C4-2B (cell line): ENCODE measurements at regions not wholly inside any gene's neighbourhood (a gene's known extent, or its start where the extent isn't known, plus 50 kb on each side); places are given as distances from the start of the nearest gene placed in this dataset.

ENCODE experiments used
- H3K27ac ChIP-seq: fragments of 450-650 bp; 2 replicates; pipeline ENCODE4 v1.5.1; 2017
- ZFX ChIP-seq: fragments of 450-650 bp; IDR thresholded peaks from 2 replicates; pipeline ENCODE4 v1.6.1; 2017
- TF ChIP-seq, protein P1 (sequence below): fragments of 450-650 bp; conservative IDR thresholded peaks from 2 replicates; pipeline ENCODE4 v1.5.1; 2017; ENCODE audit warnings: mild to moderate bottlenecking

DNA sequence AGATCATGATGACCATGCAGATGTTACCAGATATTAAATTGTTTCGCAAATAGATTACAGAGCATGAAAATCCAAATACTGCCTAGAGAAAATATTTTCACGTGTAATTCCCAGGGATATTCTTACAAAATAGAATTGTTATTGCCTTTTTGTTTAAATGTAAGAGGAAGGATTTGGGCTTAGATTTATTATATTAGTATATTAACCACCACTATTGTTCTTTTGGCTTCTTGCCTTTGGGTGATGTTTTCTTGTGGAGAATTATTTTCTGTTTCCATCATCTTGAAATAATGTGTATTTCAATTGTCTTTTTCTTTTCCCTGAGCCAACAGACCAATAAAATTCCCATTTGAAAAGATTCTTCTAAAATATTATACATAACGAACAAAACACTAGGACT lies 109.7 kb upstream of the NUDT7 start:
- TF ChIP-seq ZFX: no peak
- TF ChIP-seq, protein P1, sequence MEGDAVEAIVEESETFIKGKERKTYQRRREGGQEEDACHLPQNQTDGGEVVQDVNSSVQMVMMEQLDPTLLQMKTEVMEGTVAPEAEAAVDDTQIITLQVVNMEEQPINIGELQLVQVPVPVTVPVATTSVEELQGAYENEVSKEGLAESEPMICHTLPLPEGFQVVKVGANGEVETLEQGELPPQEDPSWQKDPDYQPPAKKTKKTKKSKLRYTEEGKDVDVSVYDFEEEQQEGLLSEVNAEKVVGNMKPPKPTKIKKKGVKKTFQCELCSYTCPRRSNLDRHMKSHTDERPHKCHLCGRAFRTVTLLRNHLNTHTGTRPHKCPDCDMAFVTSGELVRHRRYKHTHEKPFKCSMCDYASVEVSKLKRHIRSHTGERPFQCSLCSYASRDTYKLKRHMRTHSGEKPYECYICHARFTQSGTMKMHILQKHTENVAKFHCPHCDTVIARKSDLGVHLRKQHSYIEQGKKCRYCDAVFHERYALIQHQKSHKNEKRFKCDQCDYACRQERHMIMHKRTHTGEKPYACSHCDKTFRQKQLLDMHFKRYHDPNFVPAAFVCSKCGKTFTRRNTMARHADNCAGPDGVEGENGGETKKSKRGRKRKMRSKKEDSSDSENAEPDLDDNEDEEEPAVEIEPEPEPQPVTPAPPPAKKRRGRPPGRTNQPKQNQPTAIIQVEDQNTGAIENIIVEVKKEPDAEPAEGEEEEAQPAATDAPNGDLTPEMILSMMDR: no peak
- no peak overlapping the region for H3K27ac ChIP-seq

DNA sequence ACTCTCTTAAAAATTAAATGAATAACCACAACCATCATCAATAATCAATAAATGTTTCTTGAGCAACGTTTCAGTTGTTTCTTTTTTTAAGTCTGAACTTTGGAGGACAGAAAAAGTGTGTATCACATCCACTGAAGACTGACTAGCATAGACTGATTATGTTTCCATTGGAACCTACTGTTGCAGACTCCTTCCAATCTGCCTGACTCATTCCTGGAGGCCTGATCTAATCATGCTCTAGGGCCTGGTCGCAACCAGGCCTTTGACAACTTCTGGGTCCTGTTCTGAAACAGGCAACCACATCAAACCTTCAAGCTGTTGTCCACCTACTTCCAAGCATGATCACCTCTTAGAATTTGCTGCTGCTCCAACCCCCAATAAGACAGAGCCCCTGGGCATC lies 109.2 kb upstream of the NUDT7 start:
- H3K27ac ChIP-seq: no peak overlapping the region
- TF ChIP-seq, protein P1: no peak
- no peak for TF ChIP-seq ZFX

DNA sequence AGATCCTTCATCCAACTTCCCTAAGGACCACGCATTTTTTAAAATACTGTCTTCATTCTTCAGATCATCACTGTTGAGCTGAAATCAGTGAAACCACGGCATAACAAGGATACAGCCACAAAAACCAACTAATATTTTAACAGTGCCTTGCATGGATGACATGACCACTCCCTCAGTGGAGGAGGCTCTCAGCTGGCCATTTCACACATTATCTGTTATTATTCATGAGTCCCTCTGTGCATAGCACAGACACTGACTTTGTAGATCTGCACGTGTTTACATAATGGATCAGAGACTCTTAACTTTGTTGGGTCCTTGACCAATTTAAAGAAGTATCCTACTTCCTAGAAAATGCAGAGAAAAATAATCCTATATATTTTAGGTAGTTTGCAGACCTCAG lies 104.8 kb upstream of the NUDT7 start:
- H3K27ac ChIP-seq: no peak overlapping the region
- TF ChIP-seq ZFX: no peak
- TF ChIP-seq, protein P1: no peak

DNA sequence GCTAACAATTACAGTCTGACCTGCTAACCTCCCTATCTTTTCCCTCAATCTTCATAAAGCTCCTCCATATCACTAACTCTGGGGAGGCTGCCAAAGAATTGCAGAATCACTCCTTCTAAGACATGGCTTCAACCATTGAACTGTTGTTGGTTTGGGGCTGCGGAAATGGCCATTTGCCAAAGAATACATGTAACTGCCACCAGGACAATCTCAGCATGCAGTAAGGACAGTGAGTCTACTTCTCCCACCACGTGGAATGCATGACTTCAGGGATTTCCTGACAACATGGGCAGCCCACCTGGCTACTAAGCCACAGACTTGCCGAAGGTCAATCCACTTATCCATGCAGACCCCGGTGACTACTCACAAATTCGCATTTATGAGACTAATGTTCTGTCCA lies 104.3 kb upstream of the NUDT7 start:
- H3K27ac ChIP-seq: no peak overlapping the region
- no peak for TF ChIP-seq ZFX
- TF ChIP-seq, protein P1: no peak

DNA sequence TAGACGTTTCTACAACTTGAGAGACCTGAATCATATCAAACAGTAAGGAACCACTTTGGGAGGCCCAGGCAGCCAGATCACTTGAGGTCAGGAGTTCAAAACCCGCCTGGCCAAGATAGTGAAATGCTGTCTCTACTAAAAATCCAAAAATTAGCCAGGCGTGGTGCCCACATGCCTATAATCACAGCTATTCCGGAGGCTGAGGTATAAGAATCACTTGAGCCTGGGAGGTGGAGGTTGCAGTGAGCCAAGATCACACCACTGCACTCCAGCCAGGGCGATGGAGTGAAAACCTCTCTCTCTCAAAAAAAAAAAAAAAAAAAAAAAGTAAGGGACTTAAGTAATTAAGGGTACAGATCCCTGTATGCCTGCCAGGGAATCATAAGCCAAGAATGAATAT lies 103.4 kb upstream of the NUDT7 start:
- TF ChIP-seq, protein P1: no peak
- TF ChIP-seq ZFX: no peak
- no peak overlapping the region for H3K27ac ChIP-seq

DNA sequence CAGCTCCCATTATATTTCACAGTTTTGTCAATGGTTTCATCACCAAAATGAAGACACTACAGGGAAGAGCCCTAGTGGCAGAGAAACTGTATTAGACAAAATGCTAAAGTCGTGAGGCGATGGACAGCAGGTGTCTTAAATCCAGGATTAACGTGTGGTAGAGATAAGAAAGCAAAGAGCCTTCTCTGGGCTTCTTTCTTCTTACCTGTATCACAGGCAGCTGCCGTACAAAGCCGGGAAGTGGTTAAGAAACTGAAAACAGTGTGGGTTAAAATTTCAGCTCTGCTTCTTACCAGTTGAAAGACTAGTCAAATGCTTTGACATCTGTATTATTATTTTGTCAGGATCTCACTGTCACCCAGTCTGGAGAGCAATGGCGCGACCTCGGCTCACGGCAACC lies 98.2 kb upstream of the NUDT7 start:
- H3K27ac ChIP-seq: no peak overlapping the region
- TF ChIP-seq, protein P1: no peak
- no peak for TF ChIP-seq ZFX

DNA sequence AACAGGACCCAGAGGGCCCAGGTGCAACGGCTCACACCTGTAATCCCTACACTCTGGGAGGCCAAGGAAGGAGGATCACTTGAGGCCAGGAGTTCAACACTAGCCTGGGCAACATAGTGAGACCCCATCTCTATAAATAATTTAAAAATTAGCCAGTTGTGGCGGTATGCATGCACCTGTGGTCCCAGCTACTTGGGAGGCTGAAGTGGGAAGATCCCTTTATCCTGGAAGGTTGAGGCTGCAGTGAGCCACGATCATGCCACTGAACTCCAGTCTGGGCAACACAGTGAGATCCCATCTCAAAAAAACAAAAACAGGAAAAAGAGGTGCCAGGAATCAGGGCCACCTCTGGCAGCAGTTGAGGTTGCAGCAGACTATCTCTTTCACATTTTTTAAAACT lies 85.7 kb upstream of the NUDT7 start:
- TF ChIP-seq, protein P1: no peak
- TF ChIP-seq ZFX: no peak
- no peak overlapping the region for H3K27ac ChIP-seq
